Glutamatergic neuron (in vitro differentiated cells): ENCODE measurements at regions not wholly inside any gene's neighbourhood (a gene's known extent, or its start where the extent isn't known, plus 50 kb on each side); places are given as distances from the start of the nearest gene placed in this dataset.
"Not testable (repeated sequence)": the region's sequence is repeated elsewhere in the genome, so short reads cannot be mapped to it uniquely, and the experiment has no call there.

Experiments used
- DNase-seq: peaks from one replicate; pipeline ENCODE4 v3.0.0; 2022
- H3K27ac Mint-ChIP-seq: one replicate; pipeline ENCODE4 v1.8.0; 2020; ENCODE audit warnings: mild to moderate bottlenecking, mixed read lengths, inconsistent platforms; ENCODE audit not compliant: unreplicated experiment
- H3K27me3 Mint-ChIP-seq: one replicate; pipeline ENCODE4 v1.8.0; 2020; ENCODE audit warnings: mild to moderate bottlenecking, moderate library complexity, mixed read lengths, inconsistent platforms; ENCODE audit not compliant: unreplicated experiment
- H3K36me3 Mint-ChIP-seq: one replicate; pipeline ENCODE4 v1.8.0; 2020; ENCODE audit warnings: mild to moderate bottlenecking, mixed read lengths, inconsistent platforms; ENCODE audit not compliant: unreplicated experiment
- H3K4me1 Mint-ChIP-seq: one replicate; pipeline ENCODE4 v1.8.0; 2020; ENCODE audit warnings: mild to moderate bottlenecking, low read depth, mixed read lengths, inconsistent platforms; ENCODE audit not compliant: unreplicated experiment
- H3K4me3 Mint-ChIP-seq: one replicate; pipeline ENCODE4 v1.8.0; 2020; ENCODE audit warnings: mild to moderate bottlenecking, mixed read lengths, inconsistent platforms; ENCODE audit not compliant: unreplicated experiment
- H3K9me3 Mint-ChIP-seq: one replicate; pipeline ENCODE4 v1.8.0; 2020; ENCODE audit warnings: mild to moderate bottlenecking, moderate library complexity, mixed read lengths, inconsistent platforms; ENCODE audit not compliant: unreplicated experiment
- TF ChIP-seq, protein P1 (sequence below): fragments of 200-600 bp; sonication (generic); IDR thresholded peaks from one replicate; pipeline ENCODE4 v1.5.0; 2021; ENCODE audit not compliant: partially characterized antibody, unreplicated experiment

DNA sequence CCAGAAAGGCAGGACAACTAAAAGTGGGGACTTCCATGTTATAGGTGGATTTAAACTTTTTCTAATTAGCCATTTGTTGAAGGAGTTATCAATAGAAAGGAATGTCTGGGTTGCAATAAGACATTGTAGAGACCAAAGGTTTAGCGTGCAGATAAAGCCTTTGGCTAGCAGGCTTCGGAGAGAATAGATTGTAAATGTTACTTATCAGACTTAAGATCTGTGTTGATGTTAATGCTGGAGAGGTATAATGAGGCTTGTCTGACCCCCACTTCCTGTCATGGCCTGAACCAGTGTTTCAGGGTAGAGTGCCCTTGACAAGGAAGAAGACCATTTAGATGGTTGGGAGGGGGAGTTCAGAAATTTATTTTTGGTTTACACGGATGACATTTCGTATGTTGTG, 67.1 kb upstream of the SPIN4 start:
- Mint-ChIP-seq H3K4me1 (no peaks in the 10 kb centered on the region), H3K9me3 (no peaks in the 10 kb centered on the region), H3K27me3 (no peaks in the 10 kb centered on the region), H3K4me3 (no peak overlapping the region), H3K27ac (no peak overlapping the region), H3K36me3 (no peaks in the 10 kb centered on the region)
- DNase-seq: no peak
- TF ChIP-seq, protein P1, sequence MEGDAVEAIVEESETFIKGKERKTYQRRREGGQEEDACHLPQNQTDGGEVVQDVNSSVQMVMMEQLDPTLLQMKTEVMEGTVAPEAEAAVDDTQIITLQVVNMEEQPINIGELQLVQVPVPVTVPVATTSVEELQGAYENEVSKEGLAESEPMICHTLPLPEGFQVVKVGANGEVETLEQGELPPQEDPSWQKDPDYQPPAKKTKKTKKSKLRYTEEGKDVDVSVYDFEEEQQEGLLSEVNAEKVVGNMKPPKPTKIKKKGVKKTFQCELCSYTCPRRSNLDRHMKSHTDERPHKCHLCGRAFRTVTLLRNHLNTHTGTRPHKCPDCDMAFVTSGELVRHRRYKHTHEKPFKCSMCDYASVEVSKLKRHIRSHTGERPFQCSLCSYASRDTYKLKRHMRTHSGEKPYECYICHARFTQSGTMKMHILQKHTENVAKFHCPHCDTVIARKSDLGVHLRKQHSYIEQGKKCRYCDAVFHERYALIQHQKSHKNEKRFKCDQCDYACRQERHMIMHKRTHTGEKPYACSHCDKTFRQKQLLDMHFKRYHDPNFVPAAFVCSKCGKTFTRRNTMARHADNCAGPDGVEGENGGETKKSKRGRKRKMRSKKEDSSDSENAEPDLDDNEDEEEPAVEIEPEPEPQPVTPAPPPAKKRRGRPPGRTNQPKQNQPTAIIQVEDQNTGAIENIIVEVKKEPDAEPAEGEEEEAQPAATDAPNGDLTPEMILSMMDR: no peak

DNA sequence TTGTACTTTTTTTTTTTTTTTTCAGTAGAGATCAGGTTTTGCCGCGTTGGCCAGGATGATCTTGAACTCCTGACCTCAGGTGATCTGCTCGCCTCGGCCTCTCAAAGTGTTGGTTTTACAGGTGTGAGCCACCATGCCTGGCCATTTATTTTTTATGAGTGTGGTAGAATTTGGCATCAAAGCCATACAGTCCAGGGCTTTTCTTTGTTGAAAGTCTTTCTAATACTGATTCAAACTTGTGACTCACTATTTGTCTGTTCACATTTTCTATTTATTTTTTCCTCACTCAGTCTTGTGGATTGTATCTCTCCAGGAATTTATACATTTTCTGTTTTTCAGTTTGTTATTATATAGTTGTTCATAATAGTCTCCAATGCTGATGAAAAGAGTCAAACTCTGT, 66.5 kb upstream of the SPIN4 start:
- no peak overlapping the region for H3K4me3 Mint-ChIP-seq
- no peaks in the 10 kb centered on the region for H3K36me3 Mint-ChIP-seq
- TF ChIP-seq, protein P1: no peak
- H3K27ac Mint-ChIP-seq: no peak overlapping the region
- H3K27me3 Mint-ChIP-seq: no peaks in the 10 kb centered on the region
- no peak for DNase-seq
- no peaks in the 10 kb centered on the region for H3K4me1 Mint-ChIP-seq
- no peaks in the 10 kb centered on the region for H3K9me3 Mint-ChIP-seq

DNA sequence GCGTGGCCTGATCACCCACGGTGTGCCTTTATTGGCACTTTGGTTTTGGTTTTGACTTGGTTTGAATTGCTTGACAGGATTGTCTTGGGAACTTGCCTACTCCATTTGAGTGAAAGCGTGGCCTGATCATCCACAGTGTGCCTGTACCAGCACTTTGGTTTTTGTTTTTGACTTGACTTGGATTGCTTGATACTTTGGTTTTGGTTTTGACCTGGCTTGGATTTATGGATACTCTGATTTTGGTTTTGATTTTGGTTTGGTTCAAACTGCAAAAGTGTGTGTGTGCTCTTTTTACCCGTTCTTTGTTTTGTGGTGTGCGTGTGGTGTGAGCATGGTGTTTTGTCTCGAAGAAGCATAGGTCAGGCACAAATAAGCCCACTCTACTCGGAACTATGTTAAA, 58.8 kb upstream of the SPIN4 start:
- not testable (repeated sequence) for H3K27me3 Mint-ChIP-seq, H3K9me3 Mint-ChIP-seq, H3K36me3 Mint-ChIP-seq, DNase-seq, H3K4me1 Mint-ChIP-seq, H3K4me3 Mint-ChIP-seq, H3K27ac Mint-ChIP-seq

DNA sequence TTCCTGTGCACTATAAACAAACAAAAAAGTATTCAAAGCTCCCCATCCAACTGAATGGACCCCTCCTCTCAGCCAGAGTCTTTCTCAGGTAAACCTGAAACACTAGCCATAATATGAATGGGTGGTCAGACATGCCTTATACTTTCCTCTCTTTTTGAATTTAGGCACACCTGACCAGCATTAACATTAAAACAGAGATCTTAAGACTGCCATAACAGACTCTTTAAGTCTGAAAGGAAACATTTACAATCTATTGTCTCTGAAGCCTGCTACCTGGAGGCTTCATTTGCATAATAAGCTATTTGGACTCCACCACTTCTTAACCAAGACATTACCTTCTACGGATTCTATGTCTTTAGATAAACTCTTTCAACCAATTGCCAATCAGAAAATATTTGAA, 56.9 kb upstream of the SPIN4 start:
- Mint-ChIP-seq H3K9me3 (no peaks in the 10 kb centered on the region), H3K27me3 (no peaks in the 10 kb centered on the region), H3K36me3 (no peaks in the 10 kb centered on the region), H3K4me1 (no peaks in the 10 kb centered on the region), H3K27ac (no peak overlapping the region), H3K4me3 (no peak overlapping the region)
- DNase-seq: no peak
- TF ChIP-seq, protein P1: no peak

DNA sequence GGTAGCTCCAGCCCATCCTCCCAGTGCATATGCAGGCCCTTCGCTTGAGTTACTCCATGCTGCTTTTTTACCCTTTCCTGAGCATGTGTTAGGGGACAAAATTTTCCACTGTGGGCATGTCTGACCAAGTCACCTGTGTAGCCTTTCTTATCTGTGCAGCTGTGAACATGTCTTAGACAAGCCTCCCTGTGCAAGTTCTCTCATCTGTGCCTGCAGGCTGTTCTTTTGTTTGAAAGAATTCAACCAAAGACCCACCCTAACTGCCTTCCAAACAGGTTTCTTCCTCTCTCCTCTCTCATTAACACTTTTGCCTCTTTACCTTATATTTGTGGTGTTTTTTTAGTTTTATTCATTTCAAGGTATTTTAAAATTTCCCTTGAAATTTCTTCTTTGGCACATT, 53.2 kb upstream of the SPIN4 start:
- Mint-ChIP-seq H3K4me3 (no peak overlapping the region), H3K9me3 (peaks cover 1% of the 10 kb centered on the region), H3K27ac (no peak overlapping the region), H3K27me3 (no peaks in the 10 kb centered on the region), H3K36me3 (no peaks in the 10 kb centered on the region), H3K4me1 (no peaks in the 10 kb centered on the region)
- TF ChIP-seq, protein P1: no peak
- no peak for DNase-seq

DNA sequence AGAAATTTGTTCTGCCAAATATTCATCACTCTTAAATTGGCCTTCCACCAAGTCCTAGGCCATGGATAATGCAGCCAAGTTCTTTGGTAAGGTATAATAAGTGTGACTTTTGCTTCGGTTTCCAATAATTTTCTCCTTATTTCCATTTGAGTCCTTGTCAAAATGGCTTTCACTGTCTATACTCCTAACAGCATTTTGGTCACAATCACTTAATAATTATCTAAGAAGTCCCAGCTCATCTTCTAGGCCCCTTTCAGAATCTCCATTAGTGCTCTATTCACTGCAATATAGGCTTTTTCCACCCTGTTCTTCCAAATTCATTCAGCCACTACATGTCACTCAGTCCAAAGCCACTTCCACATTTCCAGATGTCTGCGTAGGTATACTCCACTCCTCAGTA, 51.0 kb upstream of the SPIN4 start:
- TF ChIP-seq, protein P1: no peak
- H3K4me1 Mint-ChIP-seq: no peaks in the 10 kb centered on the region
- H3K27ac Mint-ChIP-seq: no peak overlapping the region
- H3K9me3 Mint-ChIP-seq: peaks cover 1% of the 10 kb centered on the region
- no peaks in the 10 kb centered on the region for H3K36me3 Mint-ChIP-seq
- no peak overlapping the region for H3K4me3 Mint-ChIP-seq
- no peaks in the 10 kb centered on the region for H3K27me3 Mint-ChIP-seq
- no peak for DNase-seq
